ENCODE measurements at regions not wholly inside any gene's neighbourhood (a gene's known extent, or its start where the extent isn't known, plus 50 kb on each side); places are given as distances from the start of the nearest gene placed in this dataset.
"Not testable (repeated sequence)": the region's sequence is repeated elsewhere in the genome, so short reads cannot be mapped to it uniquely, and the experiment has no call there.

- no peak for DNase-seq (ENCODE audit: low spot score in 2 of 2)
- H3K27ac Mint-ChIP-seq, result no peak overlapping the region
- no peak for ATAC-seq (ENCODE audit: low read depth)
- no peaks in the 10 kb centered on the region for H3K4me1 Mint-ChIP-seq
- H3K27me3 Mint-ChIP-seq, result no peaks in the 10 kb centered on the region
- H3K9me3 Mint-ChIP-seq, result no peaks in the 10 kb centered on the region
- no peak overlapping the region for H3K4me3 Mint-ChIP-seq
- H3K36me3 Mint-ChIP-seq, result no peaks in the 10 kb centered on the region
Observed at GRCh38 chr12:73225371-73225937, 953.3 kb downstream of the TRHDE start.

DNA sequence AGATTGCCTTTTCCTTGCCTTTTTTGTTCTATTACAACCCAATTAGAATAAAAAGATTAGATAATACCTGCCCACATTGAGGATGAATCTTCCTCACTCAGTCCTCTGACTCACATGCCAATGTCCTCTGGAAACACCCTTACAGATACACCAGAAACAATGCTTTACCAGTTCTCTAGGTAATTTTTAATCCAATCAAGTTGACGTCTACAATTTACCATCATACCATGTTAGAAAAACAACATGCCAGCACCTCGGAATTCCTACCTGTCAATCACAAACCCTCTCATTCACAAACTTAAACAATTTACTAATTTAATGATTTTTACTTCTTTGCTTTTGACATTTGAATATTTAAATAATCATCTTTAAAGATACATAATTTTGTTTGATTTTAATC is 953.8 kb downstream of the TRHDE start:
- ATAC-seq (ENCODE audit: low read depth) (no peak), DNase-seq (ENCODE audit: low spot score in 2 of 2) (no peak)
- H3K27me3 Mint-ChIP-seq, result no peaks in the 10 kb centered on the region
- H3K4me3 Mint-ChIP-seq, result no peak overlapping the region
- H3K9me3 Mint-ChIP-seq, result no peaks in the 10 kb centered on the region
- H3K27ac Mint-ChIP-seq, result no peak overlapping the region
- H3K4me1 Mint-ChIP-seq, result no peaks in the 10 kb centered on the region
- H3K36me3 Mint-ChIP-seq, result no peaks in the 10 kb centered on the region

GRCh38 chr12:73226593-73226992 is 954.4 kb downstream of the TRHDE start:
- Mint-ChIP-seq H3K36me3 (no peaks in the 10 kb centered on the region), H3K27me3 (no peaks in the 10 kb centered on the region), H3K27ac (no peak overlapping the region), H3K9me3 (no peaks in the 10 kb centered on the region), H3K4me3 (no peak overlapping the region), H3K4me1 (no peaks in the 10 kb centered on the region)
- ATAC-seq (ENCODE audit: low read depth), result no peak
- no peak for DNase-seq (ENCODE audit: low spot score in 2 of 2)

- H3K4me3 Mint-ChIP-seq; ATAC-seq (ENCODE audit: low read depth); DNase-seq (ENCODE audit: low spot score in 2 of 2); H3K9me3 Mint-ChIP-seq; H3K4me1 Mint-ChIP-seq; H3K27me3 Mint-ChIP-seq; H3K27ac Mint-ChIP-seq; H3K36me3 Mint-ChIP-seq: not testable (repeated sequence)
Observed at GRCh38 chr12:73228828-73229227, 956.7 kb downstream of the TRHDE start.

DNA sequence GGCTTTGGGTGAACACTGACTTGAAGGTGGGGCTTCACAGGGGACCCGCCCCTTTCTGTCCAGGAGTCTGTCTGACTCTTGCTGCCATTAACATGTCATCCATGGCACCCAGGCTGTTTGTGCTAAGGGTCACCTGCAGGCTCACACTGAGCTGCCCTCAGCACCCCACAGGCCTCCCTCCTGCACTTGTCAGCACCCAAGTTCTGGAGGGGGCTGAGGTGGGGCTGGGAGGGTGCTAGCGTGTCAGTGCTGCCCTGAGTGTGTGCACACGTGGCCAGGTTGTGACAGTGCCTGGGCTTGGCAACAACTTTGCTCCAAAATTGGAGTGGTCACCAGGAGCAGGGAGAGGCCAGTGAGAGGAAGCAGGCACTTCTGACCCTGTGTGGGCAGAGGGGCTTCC is 963.2 kb downstream of the TRHDE start:
- Mint-ChIP-seq H3K4me1 (no peaks in the 10 kb centered on the region), H3K4me3 (no peak overlapping the region), H3K27ac (no peak overlapping the region), H3K9me3 (peaks cover 6% of the 10 kb centered on the region), H3K36me3 (no peaks in the 10 kb centered on the region), H3K27me3 (no peaks in the 10 kb centered on the region)
- no peak for ATAC-seq (ENCODE audit: low read depth)
- DNase-seq (ENCODE audit: low spot score in 2 of 2), result no peak

GRCh38 chr12:73240110-73240509 is 967.9 kb downstream of the TRHDE start:
- Mint-ChIP-seq H3K9me3 (peaks cover 4% of the 10 kb centered on the region), H3K27ac (no peak overlapping the region), H3K4me3 (no peak overlapping the region), H3K4me1 (no peaks in the 10 kb centered on the region), H3K27me3 (no peaks in the 10 kb centered on the region), H3K36me3 (no peaks in the 10 kb centered on the region)
- ATAC-seq (ENCODE audit: low read depth) (no peak), DNase-seq (ENCODE audit: low spot score in 2 of 2) (no peak)

GRCh38 chr12:73262788-73263381 is 990.7 kb downstream of the TRHDE start:
- H3K9me3 Mint-ChIP-seq, result peaks cover 3% of the 10 kb centered on the region
- no peak for DNase-seq (ENCODE audit: low spot score in 2 of 2)
- H3K27ac Mint-ChIP-seq, result no peak overlapping the region
- ATAC-seq (ENCODE audit: low read depth), result no peak
- no peaks in the 10 kb centered on the region for H3K27me3 Mint-ChIP-seq
- no peak overlapping the region for H3K4me3 Mint-ChIP-seq
- no peaks in the 10 kb centered on the region for H3K36me3 Mint-ChIP-seq
- no peaks in the 10 kb centered on the region for H3K4me1 Mint-ChIP-seq

- no peak overlapping the region for H3K27ac Mint-ChIP-seq
Observed at GRCh38 chr12:73266206-73266605, 994.0 kb downstream of the TRHDE start.

DNA sequence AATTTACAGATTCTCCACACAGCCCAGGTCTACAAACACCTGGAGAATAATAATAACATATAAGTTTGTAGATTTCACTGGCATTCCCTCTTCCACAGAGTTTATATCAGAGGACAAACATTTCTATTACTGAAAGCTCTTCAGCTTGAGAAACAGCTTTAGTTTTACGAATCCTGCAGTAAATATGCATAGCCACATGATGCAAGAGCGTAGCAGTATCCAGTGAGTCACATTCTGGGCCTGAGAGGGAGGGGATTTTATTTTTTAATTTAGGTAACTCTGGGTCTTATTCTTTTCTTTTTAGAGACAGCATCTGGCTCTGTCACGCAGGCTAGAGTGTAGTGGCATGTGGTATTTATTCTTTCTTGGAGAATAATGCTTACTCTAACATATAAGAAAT is 1002.8 kb downstream of the TRHDE start:
- no peaks in the 10 kb centered on the region for H3K36me3 Mint-ChIP-seq
- H3K9me3 Mint-ChIP-seq, result peaks cover 5% of the 10 kb centered on the region
- ATAC-seq (ENCODE audit: low read depth), result no peak
- DNase-seq (ENCODE audit: low spot score in 2 of 2), result no peak
- H3K27me3 Mint-ChIP-seq, result no peaks in the 10 kb centered on the region
- H3K4me1 Mint-ChIP-seq, result no peaks in the 10 kb centered on the region
- no peak overlapping the region for H3K4me3 Mint-ChIP-seq
- no peak overlapping the region for H3K27ac Mint-ChIP-seq

More at GRCh38 chr12:73266206-73266605, 994.0 kb downstream of the TRHDE start:
- no peak for ATAC-seq (ENCODE audit: low read depth)
- H3K4me3 Mint-ChIP-seq, result no peak overlapping the region
- no peak for DNase-seq (ENCODE audit: low spot score in 2 of 2)
- H3K27me3 Mint-ChIP-seq, result no peaks in the 10 kb centered on the region
- peaks cover 3% of the 10 kb centered on the region for H3K9me3 Mint-ChIP-seq
- no peaks in the 10 kb centered on the region for H3K4me1 Mint-ChIP-seq
- H3K36me3 Mint-ChIP-seq, result no peaks in the 10 kb centered on the region

- Mint-ChIP-seq H3K36me3 (no peaks in the 10 kb centered on the region), H3K27ac (no peak overlapping the region), H3K9me3 (peaks cover 1% of the 10 kb centered on the region), H3K27me3 (no peaks in the 10 kb centered on the region), H3K4me1 (no peaks in the 10 kb centered on the region), H3K4me3 (no peak overlapping the region)
- ATAC-seq (ENCODE audit: low read depth) (no peak), DNase-seq (ENCODE audit: low spot score in 2 of 2) (no peak)
Observed at GRCh38 chr12:73277971-73278370, 1005.8 kb downstream of the TRHDE start.

GRCh38 chr12:73301530-73301929 is 1029.4 kb downstream of the TRHDE start:
- DNase-seq (ENCODE audit: low spot score in 2 of 2) (no peak), ATAC-seq (ENCODE audit: low read depth) (no peak)
- H3K36me3 Mint-ChIP-seq, result no peaks in the 10 kb centered on the region
- peaks cover 1% of the 10 kb centered on the region for H3K27me3 Mint-ChIP-seq
- H3K4me3 Mint-ChIP-seq, result no peak overlapping the region
- H3K9me3 Mint-ChIP-seq, result peaks cover 2% of the 10 kb centered on the region
- no peak overlapping the region for H3K27ac Mint-ChIP-seq
- no peaks in the 10 kb centered on the region for H3K4me1 Mint-ChIP-seq

GRCh38 chr12:73307260-73307659 is 1035.1 kb downstream of the TRHDE start:
- peaks cover 4% of the 10 kb centered on the region for H3K9me3 Mint-ChIP-seq

GRCh38 chr12:73308079-73308478 is 1035.9 kb downstream of the TRHDE start:
- Mint-ChIP-seq H3K4me1 (no peaks in the 10 kb centered on the region), H3K4me3 (no peak overlapping the region), H3K36me3 (no peaks in the 10 kb centered on the region), H3K27me3 (no peaks in the 10 kb centered on the region), H3K27ac (no peak overlapping the region), H3K9me3 (peaks cover 4% of the 10 kb centered on the region)
- ATAC-seq (ENCODE audit: low read depth) (no peak), DNase-seq (ENCODE audit: low spot score in 2 of 2) (no peak)

More at GRCh38 chr12:73307260-73307659, 1035.1 kb downstream of the TRHDE start:
- H3K36me3 Mint-ChIP-seq, result no peaks in the 10 kb centered on the region
- H3K4me3 Mint-ChIP-seq, result no peak overlapping the region
- no peaks in the 10 kb centered on the region for H3K4me1 Mint-ChIP-seq
- no peak overlapping the region for H3K27ac Mint-ChIP-seq
- H3K27me3 Mint-ChIP-seq, result no peaks in the 10 kb centered on the region
- ATAC-seq (ENCODE audit: low read depth) (no peak), DNase-seq (ENCODE audit: low spot score in 2 of 2) (no peak)

DNA sequence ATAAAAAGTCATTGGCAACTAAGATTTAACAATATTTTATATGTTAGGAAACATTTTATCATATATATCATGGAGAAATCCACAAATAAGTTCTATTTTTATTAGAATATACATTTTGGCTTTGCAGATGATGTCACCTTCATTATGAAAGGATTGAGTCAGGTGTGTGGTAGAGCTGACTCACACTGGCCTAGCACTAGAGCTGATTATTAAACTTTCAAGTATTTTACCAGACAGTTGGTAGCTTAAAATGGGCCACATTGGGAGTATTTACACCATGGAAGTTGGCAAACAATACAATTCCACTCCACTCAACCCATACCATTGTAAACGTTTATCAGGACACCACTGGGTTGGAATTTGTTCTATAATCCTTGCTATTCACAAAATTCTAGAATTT is 1036.6 kb downstream of the TRHDE start:
- Mint-ChIP-seq H3K36me3 (no peaks in the 10 kb centered on the region), H3K27ac (no peak overlapping the region), H3K27me3 (no peaks in the 10 kb centered on the region), H3K9me3 (peaks cover 4% of the 10 kb centered on the region), H3K4me1 (no peaks in the 10 kb centered on the region), H3K4me3 (no peak overlapping the region)
- ATAC-seq (ENCODE audit: low read depth) (no peak), DNase-seq (ENCODE audit: low spot score in 2 of 2) (no peak)

- Mint-ChIP-seq H3K27ac (no peak overlapping the region), H3K4me1 (no peaks in the 10 kb centered on the region), H3K9me3 (peaks cover 10% of the 10 kb centered on the region), H3K4me3 (no peak overlapping the region), H3K27me3 (no peaks in the 10 kb centered on the region), H3K36me3 (no peaks in the 10 kb centered on the region)
- DNase-seq (ENCODE audit: low spot score in 2 of 2), result no peak
- no peak for ATAC-seq (ENCODE audit: low read depth)
Observed at GRCh38 chr12:73321319-73321718, 1049.1 kb downstream of the TRHDE start.

Data from memory B cell (primary cell).